Ovary (tissue), 7 donors: ENCODE measurements at regions not wholly inside any gene's neighbourhood (a gene's known extent, or its start where the extent isn't known, plus 50 kb on each side); places are given as distances from the start of the nearest gene placed in this dataset.

Experiments used
- DNase-seq, 5 donors: peaks; one replicate each; pipeline ENCODE4 v3.0.0-alpha.2; 2019 to 2020
- H3K27ac ChIP-seq, 2 donors: fragments of 200-600 bp; one replicate each; pipeline versions ENCODE4 v1.5.1 to v1.8.0; 2019 to 2022
- H3K27me3 ChIP-seq: fragments of 200-600 bp; one replicate; pipeline ENCODE4 v1.8.0; 2022
- H3K36me3 ChIP-seq: fragments of 200-600 bp; sonication (generic); one replicate; pipeline ENCODE4 v1.5.1; 2019
- H3K4me1 ChIP-seq: one replicate; pipeline ENCODE4 v1.8.1; 2013; ENCODE audit warnings: mild to moderate bottlenecking, moderate library complexity; ENCODE audit not compliant: insufficient read depth
- H3K4me3 ChIP-seq: fragments of 200-600 bp; sonication (generic); one replicate; pipeline ENCODE4 v1.5.1; 2017
- H3K9me3 ChIP-seq, 2 donors: fragments of 200-600 bp in 1 of 2; sonication (generic) in 1 of 2; one replicate each; pipeline versions ENCODE4 v1.5.1 to v1.8.1; 2013 to 2019; ENCODE audit warnings: mild to moderate bottlenecking in 1 of 2, moderate library complexity in 1 of 2
- EP300 ChIP-seq: sonication (generic); formaldehyde crosslinking; IDR thresholded peaks from one replicate; pipeline ENCODE4 v1.6.1; 2017; ENCODE audit warnings: antibody characterized with exemption
- POLR2A ChIP-seq: fragments of 450-650 bp; IDR thresholded peaks from one replicate; pipeline ENCODE4 v1.6.1; 2017; ENCODE audit warnings: antibody characterized with exemption, mild to moderate bottlenecking, moderate library complexity
- WGBS, 3 donors: extraction: QIAGEN DNeasy Blood & Tissue Kit in 1 of 3; methylation state at CpG; one replicate each; pipeline versions ENCODE4 v1.1.5 to v1.1.7; 2013 to 2017; 5-methylcytosine and 5-hydroxymethylcytosine counted together
- intact Hi-C, 4 donors: fragments of 100-400 bp; cut with DNase I; formaldehyde crosslinking; loops; one replicate each; pipeline versions ENCODE4 v1.11.0 to v1.15.1; 2022 to 2023
- TF ChIP-seq, protein P1 (sequence below), 3 donors: fragments of 450-650 bp in 2 of 3; fragments of 200-600 bp in 1 of 3; IDR thresholded peaks; one replicate each; pipeline versions ENCODE4 v1.5.1 to v1.8.0; 2016 to 2022; ENCODE audit warnings: antibody characterized with exemption in 3 of 3, mild to moderate bottlenecking in 1 of 3
- donor health status: DM: no; HTN: no; CAD: no; lungs with moderate emphysema.
- donor health status: DM: no; HTN: no; CAD: no.
- donor health status: Bipolar disorder and iron deficiency.
- donor health status: DM: no; HTN: no; CAD: no.
- donor health status: DM: yes; HTN: yes; CAD: no.

DNA sequence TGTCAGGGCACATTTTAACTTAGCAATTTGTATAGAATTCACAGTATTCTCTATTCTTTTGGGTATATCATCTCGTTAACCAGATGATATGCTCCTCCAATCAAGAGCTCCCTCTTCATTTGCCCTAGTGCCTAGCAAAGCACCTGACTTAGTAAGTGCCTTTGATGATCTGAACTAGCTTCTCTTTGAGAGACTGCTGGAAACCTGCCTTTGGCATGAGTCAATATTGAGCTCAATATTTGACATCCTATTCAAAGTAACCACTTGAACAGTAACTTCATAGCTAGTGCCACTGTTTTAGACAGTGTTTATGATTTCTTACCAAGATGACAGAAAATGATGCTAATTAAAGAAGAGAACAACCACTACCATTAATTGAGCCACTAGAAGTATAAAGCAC lies 696.3 kb upstream of the UBE2E2 start:
- no peaks in the 10 kb centered on the region for H3K27me3 ChIP-seq
- no peaks in the 10 kb centered on the region for H3K36me3 ChIP-seq
- no peak overlapping the region for H3K27ac ChIP-seq
- TF ChIP-seq, protein P1, sequence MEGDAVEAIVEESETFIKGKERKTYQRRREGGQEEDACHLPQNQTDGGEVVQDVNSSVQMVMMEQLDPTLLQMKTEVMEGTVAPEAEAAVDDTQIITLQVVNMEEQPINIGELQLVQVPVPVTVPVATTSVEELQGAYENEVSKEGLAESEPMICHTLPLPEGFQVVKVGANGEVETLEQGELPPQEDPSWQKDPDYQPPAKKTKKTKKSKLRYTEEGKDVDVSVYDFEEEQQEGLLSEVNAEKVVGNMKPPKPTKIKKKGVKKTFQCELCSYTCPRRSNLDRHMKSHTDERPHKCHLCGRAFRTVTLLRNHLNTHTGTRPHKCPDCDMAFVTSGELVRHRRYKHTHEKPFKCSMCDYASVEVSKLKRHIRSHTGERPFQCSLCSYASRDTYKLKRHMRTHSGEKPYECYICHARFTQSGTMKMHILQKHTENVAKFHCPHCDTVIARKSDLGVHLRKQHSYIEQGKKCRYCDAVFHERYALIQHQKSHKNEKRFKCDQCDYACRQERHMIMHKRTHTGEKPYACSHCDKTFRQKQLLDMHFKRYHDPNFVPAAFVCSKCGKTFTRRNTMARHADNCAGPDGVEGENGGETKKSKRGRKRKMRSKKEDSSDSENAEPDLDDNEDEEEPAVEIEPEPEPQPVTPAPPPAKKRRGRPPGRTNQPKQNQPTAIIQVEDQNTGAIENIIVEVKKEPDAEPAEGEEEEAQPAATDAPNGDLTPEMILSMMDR (IDR thresholded peaks at IDR 0.05): no peak
- intact Hi-C loops: no loop called here
- H3K9me3 ChIP-seq: no peaks in the 10 kb centered on the region
- DNase-seq: no peak
- WGBS, 3 donors: 78 to 93% (median 78%) methylated on average over 1 of the region's 1 CpG
- peaks cover 2% of the 10 kb centered on the region for H3K4me1 ChIP-seq
- no peak overlapping the region for H3K4me3 ChIP-seq

DNA sequence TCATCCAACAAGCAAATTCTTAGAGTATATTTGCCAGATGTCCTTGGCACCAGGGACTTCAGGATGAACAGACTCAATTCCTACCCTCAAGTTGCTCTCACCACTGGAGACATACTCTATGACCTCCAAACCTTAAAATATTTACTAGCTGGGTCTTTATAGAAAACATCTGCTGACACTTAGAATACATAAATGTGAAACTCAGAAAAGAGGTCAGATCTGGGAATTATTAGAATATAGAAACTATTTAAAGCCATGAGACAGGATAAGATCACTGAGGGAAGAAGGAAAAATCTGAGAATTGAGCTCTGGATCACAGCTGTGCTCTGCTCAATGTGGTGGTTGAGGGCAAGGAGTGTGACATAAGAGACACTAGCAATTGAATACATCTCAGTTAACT lies 695.4 kb upstream of the UBE2E2 start:
- DNase-seq: no peak
- peaks cover 2% of the 10 kb centered on the region for H3K4me1 ChIP-seq
- no peak overlapping the region for H3K4me3 ChIP-seq
- H3K27me3 ChIP-seq: no peaks in the 10 kb centered on the region
- no peaks in the 10 kb centered on the region for H3K36me3 ChIP-seq
- H3K9me3 ChIP-seq: no peaks in the 10 kb centered on the region
- intact Hi-C loops: no loop called here
- TF ChIP-seq EP300 (no peak), POLR2A (no peak)
- TF ChIP-seq, protein P1 (IDR thresholded peaks at IDR 0.05): no peak
- H3K27ac ChIP-seq: no peak overlapping the region

DNA sequence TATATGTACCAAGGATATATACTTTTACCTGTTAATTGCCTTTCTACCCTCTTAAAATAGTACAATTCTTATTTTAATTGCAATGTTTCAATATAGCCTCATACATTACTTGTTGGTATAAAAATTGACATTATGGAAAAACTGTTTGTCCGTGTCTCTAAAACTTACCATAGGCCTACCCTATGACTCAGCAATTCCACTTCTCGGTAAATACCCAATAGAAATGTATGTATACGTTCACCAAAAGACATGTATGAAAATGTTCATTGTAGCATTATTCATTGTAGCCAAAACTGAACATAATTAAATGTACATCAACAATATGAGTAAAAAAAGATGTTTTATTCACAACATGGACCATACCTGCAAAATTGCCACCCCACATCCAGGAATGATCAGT lies 679.2 kb upstream of the UBE2E2 start:
- TF ChIP-seq POLR2A (no peak), EP300 (no peak)
- TF ChIP-seq, protein P1 (IDR thresholded peaks at IDR 0.05): no peak
- no peak overlapping the region for H3K27ac ChIP-seq
- H3K4me1 ChIP-seq: no peaks in the 10 kb centered on the region
- intact Hi-C loops: no loop called here
- DNase-seq: no peak
- H3K27me3 ChIP-seq: no peaks in the 10 kb centered on the region
- no peaks in the 10 kb centered on the region for H3K36me3 ChIP-seq
- WGBS, 3 donors: 95 to 99% (median 96%) methylated on average over 3 of the region's 3 CpGs
- H3K9me3 ChIP-seq: no peaks in the 10 kb centered on the region
- no peak overlapping the region for H3K4me3 ChIP-seq

DNA sequence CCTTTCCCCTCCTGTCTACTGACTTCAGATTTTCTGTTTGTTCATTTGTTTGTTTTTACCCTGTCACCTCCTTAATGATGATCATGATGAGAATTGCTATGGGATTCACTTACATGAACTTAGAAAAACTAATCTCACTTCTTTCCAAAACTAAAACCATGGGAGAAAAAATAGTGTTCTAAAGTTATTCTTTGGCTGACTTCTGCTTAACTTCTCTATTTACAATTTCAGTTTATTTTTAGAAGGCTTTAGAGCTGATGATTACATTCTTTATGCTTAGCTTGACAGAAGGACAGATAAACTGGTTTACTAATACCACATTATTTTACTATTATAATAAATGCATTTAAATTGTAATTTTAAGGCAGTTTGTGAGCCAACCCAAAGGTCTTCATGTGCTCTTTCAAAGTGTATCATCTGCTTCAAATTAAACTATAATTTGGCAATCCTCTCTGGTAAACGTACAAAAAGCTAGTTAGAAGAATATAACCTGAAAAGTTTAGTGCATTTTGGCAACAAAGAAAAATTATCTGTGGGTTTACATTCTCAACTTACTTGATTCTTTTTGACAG lies 676.8 kb upstream of the UBE2E2 start:
- Histone ChIP-seq H3K9me3 (no peaks in the 10 kb centered on the region), H3K36me3 (no peaks in the 10 kb centered on the region), H3K4me1 (no peaks in the 10 kb centered on the region), H3K4me3 (no peak overlapping the region), H3K27ac (no peak overlapping the region), H3K27me3 (no peaks in the 10 kb centered on the region)
- TF ChIP-seq EP300: no peak
- TF ChIP-seq, protein P1 (IDR thresholded peaks at IDR 0.05): no peak
- TF ChIP-seq POLR2A: no peak
- no peak for DNase-seq
- 2 to 7% (median 5%) methylated on average over 1 of the region's 1 CpG for WGBS, 3 donors
- intact Hi-C loops: no loop called here

DNA sequence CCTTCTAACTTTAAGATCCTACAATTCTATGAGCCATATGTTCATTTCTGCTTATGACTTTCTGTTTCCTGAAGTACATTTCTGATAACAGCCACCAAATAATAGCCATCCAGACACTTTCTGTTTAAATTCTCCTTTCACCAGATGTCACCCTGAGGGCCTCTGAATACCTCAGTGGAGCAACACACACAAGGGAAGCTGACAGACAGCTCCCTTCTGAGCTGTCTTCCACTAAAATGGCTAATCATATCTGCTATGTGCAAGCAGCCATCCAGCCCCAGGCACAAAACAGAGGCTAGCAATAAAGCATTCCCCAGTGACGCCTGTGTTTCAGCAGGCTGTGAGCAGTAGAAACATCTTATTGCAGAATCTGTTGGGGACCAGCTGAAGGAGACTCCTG lies 666.6 kb upstream of the UBE2E2 start:
- no peak for DNase-seq
- Histone ChIP-seq H3K4me1 (no peaks in the 10 kb centered on the region), H3K27ac (no peak overlapping the region), H3K9me3 (no peaks in the 10 kb centered on the region), H3K36me3 (no peaks in the 10 kb centered on the region), H3K27me3 (no peaks in the 10 kb centered on the region), H3K4me3 (no peak overlapping the region)
- WGBS, 3 donors: 80 to 100% (median 92%) methylated on average over 1 of the region's 1 CpG
- TF ChIP-seq, protein P1 (IDR thresholded peaks at IDR 0.05): no peak
- no peak for TF ChIP-seq EP300
- no peak for TF ChIP-seq POLR2A
- intact Hi-C loops: no loop called here
